22Rv1 (cell line): ENCODE measurements at regions not wholly inside any gene's neighbourhood (a gene's known extent, or its start where the extent isn't known, plus 50 kb on each side); places are given as distances from the start of the nearest gene placed in this dataset.

ENCODE experiments used
- CTCF ChIP-seq: fragments of 450-650 bp; IDR thresholded peaks from 2 replicates; pipeline ENCODE4 v1.5.1; 2017; ENCODE audit warnings: mild to moderate bottlenecking
- ZFX ChIP-seq: fragments of 450-650 bp; IDR thresholded peaks from 2 replicates; pipeline ENCODE4 v1.6.1; 2017; ENCODE audit warnings: antibody characterized with exemption, borderline replicate concordance

DNA sequence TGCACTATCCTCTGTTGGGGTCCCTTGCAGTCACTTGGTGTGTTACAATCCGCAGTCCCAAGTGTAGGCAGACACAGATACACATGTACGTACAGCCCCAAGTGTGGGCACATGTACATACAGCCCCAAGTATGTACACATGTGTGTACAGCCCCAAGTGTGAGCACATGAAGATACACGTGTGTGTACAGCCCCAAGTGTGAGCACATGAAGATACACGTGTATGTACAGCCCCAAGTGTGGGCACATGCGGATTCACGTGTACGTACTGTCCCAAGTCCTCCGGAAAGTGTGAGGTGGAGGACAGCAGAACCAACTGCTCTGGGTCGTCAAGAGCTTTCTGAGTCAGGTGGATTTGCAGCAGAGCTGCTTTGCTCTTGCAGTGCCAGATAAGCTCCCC, 440.0 kb downstream of the ZNF516 start:
- TF ChIP-seq CTCF (no peak), ZFX (no peak)
